A673 (cell line): ENCODE measurements at regions not wholly inside any gene's neighbourhood (a gene's known extent, or its start where the extent isn't known, plus 50 kb on each side); places are given as distances from the start of the nearest gene placed in this dataset.

Source experiments
- BruUV-seq: library from RNA; stranded (reverse); fragments of 400-500 nt; replicated peaks from 2 replicates; lab custom pipeline; 2021; lab: Mats Ljungman, UMichigan
- CTCF ChIA-PET: fragments of 300-600 bp; sonication (Branson Sonifier 250); formaldehyde crosslinking; loops from one replicate; lab custom pipeline; 2022; ENCODE audit warnings: antibody characterized with exemption; lab: Charles Lee
- POLR2A ChIA-PET: fragments of 300-600 bp; sonication (Branson Sonifier 250); formaldehyde crosslinking; loops from one replicate; lab custom pipeline; 2022; ENCODE audit warnings: antibody characterized with exemption; ENCODE audit not compliant: low non-redundant PET; lab: Charles Lee
- DNase-seq: peaks from one replicate; pipeline ENCODE4 v3.0.0-alpha.2; 2015; ENCODE audit warnings: low spot score
- H3K27ac ChIP-seq: fragments of 200-600 bp; sonication (generic); 2 replicates; pipeline ENCODE4 v1.5.1; 2016; ENCODE audit warnings: mixed run types, low read depth, mild to moderate bottlenecking, mixed read lengths, antibody characterized with exemption, low read length; ENCODE audit not compliant: poor library complexity, severe bottlenecking
- H3K27me3 ChIP-seq: fragments of 200-600 bp; sonication (generic); replicated peaks from 2 replicates; pipeline ENCODE4 v1.6.1; 2017; ENCODE audit warnings: mixed run types, low read depth, mild to moderate bottlenecking, mixed read lengths, antibody characterized with exemption, low read length; ENCODE audit not compliant: insufficient read depth, poor library complexity
- H3K36me3 ChIP-seq: fragments of 200-600 bp; sonication (generic); 2 replicates; pipeline ENCODE4 v1.6.1; 2016; ENCODE audit warnings: mixed run types, mild to moderate bottlenecking, mixed read lengths, antibody characterized with exemption, low read length; ENCODE audit not compliant: insufficient read depth, poor library complexity, severe bottlenecking
- H3K4me1 ChIP-seq: fragments of 200-600 bp; sonication (generic); 2 replicates; pipeline ENCODE4 v1.6.1; 2017; ENCODE audit warnings: mixed run types, mild to moderate bottlenecking, mixed read lengths, antibody characterized with exemption, low read length; ENCODE audit not compliant: insufficient read depth, poor library complexity, severe bottlenecking
- H3K4me3 ChIP-seq: fragments of 200-600 bp; sonication (generic); 2 replicates; pipeline ENCODE4 v1.5.1; 2016; ENCODE audit warnings: low read depth, mixed run types, mild to moderate bottlenecking, mixed read lengths, low read length; ENCODE audit not compliant: poor library complexity, severe bottlenecking
- H3K9me3 ChIP-seq: fragments of 200-600 bp; sonication (generic); 2 replicates; pipeline ENCODE4 v1.6.1; 2016; ENCODE audit warnings: mixed run types, low read depth, mild to moderate bottlenecking, mixed read lengths, antibody characterized with exemption, low read length; ENCODE audit not compliant: poor library complexity, severe bottlenecking
- EZH2 ChIP-seq: fragments of 200-600 bp; sonication (generic); IDR thresholded peaks from 2 replicates; pipeline ENCODE4 v1.6.1; 2017; ENCODE audit warnings: borderline replicate concordance, low read depth, mild to moderate bottlenecking, mixed read lengths, antibody characterized with exemption, low read length; ENCODE audit not compliant: poor library complexity, severe bottlenecking
- intact Hi-C: fragments of 100-400 bp; cut with micrococcal nuclease; formaldehyde crosslinking; loops from one replicate; pipeline ENCODE4 v1.10.0; 2022; ENCODE audit not compliant: unreplicated experiment
- TF ChIP-seq, protein P1 (sequence below): fragments of 300-800, 200-600 bp; sonication (generic); conservative IDR thresholded peaks from 2 replicates; pipeline ENCODE4 v1.5.1; 2017; ENCODE audit warnings: low read depth, mild to moderate bottlenecking, antibody characterized with exemption, low read length, moderate library complexity, mixed read lengths

DNA sequence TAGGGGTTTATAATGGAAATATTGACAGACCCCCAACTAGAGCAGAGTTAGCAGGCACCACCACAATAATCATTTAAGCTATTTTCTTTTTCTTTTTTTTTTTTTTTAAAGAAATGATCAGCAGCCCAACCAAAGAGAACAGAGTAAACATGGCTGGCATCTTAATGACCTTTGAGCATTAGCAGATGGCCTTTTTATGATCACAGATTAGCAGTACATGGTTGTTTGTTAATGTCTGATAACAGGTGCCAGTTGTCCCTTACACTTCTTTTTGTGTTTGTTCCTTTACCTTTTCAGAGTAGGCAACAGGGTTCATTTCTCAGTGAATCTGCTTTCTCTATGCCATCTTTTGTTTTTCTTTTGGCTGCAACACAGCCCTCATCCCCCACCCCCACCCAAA is 747.0 kb downstream of the BCL11A start:
- Histone ChIP-seq H3K4me1 (no peaks in the 10 kb centered on the region), H3K36me3 (no peaks in the 10 kb centered on the region), H3K27me3 (no peaks in the 10 kb centered on the region), H3K9me3 (no peaks in the 10 kb centered on the region), H3K27ac (no peak overlapping the region), H3K4me3 (no peak overlapping the region)
- TF ChIP-seq, protein P1, sequence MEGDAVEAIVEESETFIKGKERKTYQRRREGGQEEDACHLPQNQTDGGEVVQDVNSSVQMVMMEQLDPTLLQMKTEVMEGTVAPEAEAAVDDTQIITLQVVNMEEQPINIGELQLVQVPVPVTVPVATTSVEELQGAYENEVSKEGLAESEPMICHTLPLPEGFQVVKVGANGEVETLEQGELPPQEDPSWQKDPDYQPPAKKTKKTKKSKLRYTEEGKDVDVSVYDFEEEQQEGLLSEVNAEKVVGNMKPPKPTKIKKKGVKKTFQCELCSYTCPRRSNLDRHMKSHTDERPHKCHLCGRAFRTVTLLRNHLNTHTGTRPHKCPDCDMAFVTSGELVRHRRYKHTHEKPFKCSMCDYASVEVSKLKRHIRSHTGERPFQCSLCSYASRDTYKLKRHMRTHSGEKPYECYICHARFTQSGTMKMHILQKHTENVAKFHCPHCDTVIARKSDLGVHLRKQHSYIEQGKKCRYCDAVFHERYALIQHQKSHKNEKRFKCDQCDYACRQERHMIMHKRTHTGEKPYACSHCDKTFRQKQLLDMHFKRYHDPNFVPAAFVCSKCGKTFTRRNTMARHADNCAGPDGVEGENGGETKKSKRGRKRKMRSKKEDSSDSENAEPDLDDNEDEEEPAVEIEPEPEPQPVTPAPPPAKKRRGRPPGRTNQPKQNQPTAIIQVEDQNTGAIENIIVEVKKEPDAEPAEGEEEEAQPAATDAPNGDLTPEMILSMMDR = no peak
- no peak for TF ChIP-seq EZH2
- DNase-seq = no peak
- no TSS peak for BruUV-seq
- POLR2A ChIA-PET = interaction anchor here (0.6 kb wide), 1 partner anchor 1958 kb away, joined by 3 read pairs; no protein-coding TSS in a partner anchor
- CTCF ChIA-PET = no interaction called here
- intact Hi-C loops = no loop called here

DNA sequence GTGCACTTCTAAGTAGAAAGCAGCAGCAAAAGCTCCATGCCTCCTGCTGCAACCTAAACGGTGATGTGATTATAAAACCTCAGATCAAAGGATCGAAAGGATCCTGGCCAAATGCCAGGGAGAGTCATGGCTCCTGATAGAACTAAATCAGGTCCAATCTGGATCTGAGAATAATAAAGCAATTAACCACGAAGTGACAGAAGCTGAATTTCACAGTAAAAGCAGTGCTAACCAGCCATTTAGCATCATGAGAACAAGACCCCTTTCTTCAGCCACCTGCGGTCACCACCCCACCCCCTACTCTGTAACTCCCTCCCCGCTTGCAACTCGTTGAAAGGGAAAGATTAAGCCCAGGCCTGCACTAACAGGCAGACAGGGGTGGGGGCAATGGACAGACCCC is 748.7 kb downstream of the BCL11A start:
- POLR2A ChIA-PET = no interaction called here
- Histone ChIP-seq H3K27me3 (no peaks in the 10 kb centered on the region), H3K4me3 (no peak overlapping the region), H3K9me3 (no peaks in the 10 kb centered on the region), H3K4me1 (no peaks in the 10 kb centered on the region), H3K27ac (no peak overlapping the region), H3K36me3 (no peaks in the 10 kb centered on the region)
- DNase-seq = no peak
- intact Hi-C loops = no loop called here
- BruUV-seq = no TSS peak
- TF ChIP-seq, protein P1 = no peak
- no peak for TF ChIP-seq EZH2
- CTCF ChIA-PET = no interaction called here

DNA sequence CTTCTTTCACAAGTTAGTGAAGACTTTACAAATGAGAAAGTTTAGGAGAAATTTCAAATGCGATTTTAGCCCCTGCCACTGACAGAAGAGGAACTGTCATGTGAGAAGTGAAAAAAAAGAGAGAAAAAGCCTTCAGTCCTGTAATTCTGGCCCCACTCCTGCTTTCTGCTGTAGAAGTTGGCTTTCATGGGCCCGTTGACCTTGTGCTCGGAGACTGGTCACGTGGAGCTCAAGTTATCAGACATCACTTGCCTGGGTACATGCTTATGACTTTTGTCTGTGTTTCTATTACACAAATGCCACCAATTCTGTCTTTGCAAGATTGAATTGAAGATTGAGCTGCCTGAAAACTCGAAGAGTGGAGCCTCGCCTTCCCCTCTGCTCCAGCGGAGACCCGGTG is 749.9 kb downstream of the BCL11A start:
- H3K27ac ChIP-seq = no peak overlapping the region
- ChIA-PET CTCF (no interaction called here), POLR2A (no interaction called here)
- H3K9me3 ChIP-seq = no peaks in the 10 kb centered on the region
- no peaks in the 10 kb centered on the region for H3K27me3 ChIP-seq
- no peak for DNase-seq
- no TSS peak for BruUV-seq
- no peaks in the 10 kb centered on the region for H3K4me1 ChIP-seq
- H3K4me3 ChIP-seq = no peak overlapping the region
- intact Hi-C loops = no loop called here
- TF ChIP-seq, protein P1 = no peak
- TF ChIP-seq EZH2 = no peak
- no peaks in the 10 kb centered on the region for H3K36me3 ChIP-seq
